Mesendoderm (in vitro differentiated cells): ENCODE measurements at regions not wholly inside any gene's neighbourhood (a gene's known extent, or its start where the extent isn't known, plus 50 kb on each side); places are given as distances from the start of the nearest gene placed in this dataset.

Experiments
- DNase-seq: peaks from one replicate; pipeline ENCODE4 v3.0.0; 2013
- H2AK5ac ChIP-seq: 2 replicates; pipeline ENCODE4 v1.6.1; 2013; ENCODE audit warnings: low read length, inconsistent platforms
- H2BK120ac ChIP-seq: 2 replicates; pipeline ENCODE4 v1.6.1; 2013; ENCODE audit warnings: low read depth, mild to moderate bottlenecking, low read length, moderate library complexity, mixed read lengths
- H2BK15ac ChIP-seq: replicated peaks from 2 replicates; pipeline ENCODE4 v1.6.1; 2013; ENCODE audit warnings: low read depth, mild to moderate bottlenecking, moderate library complexity
- H2BK5ac ChIP-seq: 2 replicates; pipeline ENCODE4 v1.6.1; 2013; ENCODE audit warnings: low read length, inconsistent platforms
- H3K18ac ChIP-seq: 2 replicates; pipeline ENCODE4 v1.6.1; 2013; ENCODE audit warnings: mild to moderate bottlenecking, low read length, mixed read lengths
- H3K23ac ChIP-seq: one replicate; pipeline ENCODE4 v1.6.1; 2013; ENCODE audit warnings: low read length
- H3K27ac ChIP-seq: 2 replicates; pipeline ENCODE4 v1.5.1; 2013; ENCODE audit warnings: low read depth, mild to moderate bottlenecking, inconsistent platforms, low read length, moderate library complexity
- H3K27me3 ChIP-seq: 2 replicates; pipeline ENCODE4 v1.6.1; 2013; ENCODE audit warnings: low read length, control low read depth, mild to moderate bottlenecking, inconsistent platforms; ENCODE audit not compliant: insufficient read depth, poor library complexity
- H3K36me3 ChIP-seq: 2 replicates; pipeline ENCODE4 v1.6.1; 2013; ENCODE audit warnings: low read length, inconsistent platforms; ENCODE audit not compliant: control insufficient read depth, insufficient read depth
- H3K4ac ChIP-seq: one replicate; pipeline ENCODE4 v1.6.1; 2013; ENCODE audit warnings: low read depth, mild to moderate bottlenecking, low read length, moderate library complexity
- H3K4me1 ChIP-seq: 2 replicates; pipeline ENCODE4 v1.6.1; 2013; ENCODE audit warnings: low read depth, low read length, inconsistent platforms; ENCODE audit not compliant: control insufficient read depth
- H3K4me2 ChIP-seq: 2 replicates; pipeline ENCODE4 v1.6.1; 2013; ENCODE audit warnings: low read length
- H3K4me3 ChIP-seq: 2 replicates; pipeline ENCODE4 v1.5.1; 2013; ENCODE audit warnings: mild to moderate bottlenecking, low read length
- H3K56ac ChIP-seq: one replicate; pipeline ENCODE4 v1.6.1; 2013; ENCODE audit warnings: low read length
- H3K79me1 ChIP-seq: 2 replicates; pipeline ENCODE4 v1.6.1; 2013; ENCODE audit warnings: low read length, inconsistent platforms
- H3K79me2 ChIP-seq: 2 replicates; pipeline ENCODE4 v1.6.1; 2013; ENCODE audit warnings: mild to moderate bottlenecking, low read length; ENCODE audit not compliant: control insufficient read depth, insufficient read depth
- H3K9ac ChIP-seq: 2 replicates; pipeline ENCODE4 v1.6.1; 2013; ENCODE audit warnings: low read length, inconsistent platforms
- H4K5ac ChIP-seq: one replicate; pipeline ENCODE4 v1.6.1; 2013; ENCODE audit warnings: low read length
- H4K8ac ChIP-seq: one replicate; pipeline ENCODE4 v1.6.1; 2013; ENCODE audit warnings: low read depth, mild to moderate bottlenecking, control low read depth, low read length, moderate library complexity
- WGBS: extraction: QIAGEN DNeasy Blood & Tissue Kit; methylation state at CpG from one replicate; pipeline ENCODE4 v1.1.7; 2013; ENCODE audit warnings: low lambda C conversion rate, missing lambda C conversion rate; ENCODE audit not compliant: insufficient coverage; ENCODE audit errors: extremely low coverage; 5-methylcytosine and 5-hydroxymethylcytosine counted together

DNA sequence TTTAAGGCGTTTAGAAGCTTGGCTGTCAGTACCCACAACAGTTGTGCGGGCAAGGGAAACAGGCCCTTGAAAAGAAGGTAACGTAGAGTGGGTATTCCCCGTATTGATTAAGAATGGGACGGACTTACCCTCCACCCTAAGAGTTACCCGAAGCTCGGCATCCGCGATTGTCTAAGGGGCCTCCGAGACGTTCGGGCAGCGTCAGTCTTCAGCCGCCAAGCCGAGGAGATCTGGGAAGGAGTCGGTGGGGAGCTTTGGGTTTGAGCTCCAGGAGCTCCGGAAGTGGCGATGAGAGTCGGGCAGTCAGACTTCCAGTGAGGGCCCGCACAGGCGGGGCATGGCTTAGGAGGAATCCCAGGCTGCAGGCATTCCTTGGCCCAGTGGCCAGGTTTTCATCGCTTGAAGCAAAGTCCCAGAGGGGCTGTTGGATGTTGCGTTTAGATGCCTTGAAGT is 748.2 kb upstream of the ADGRB3 start:
- no CpG with 5 or more reads among the region's 23 CpGs for WGBS
- H3K4me2 ChIP-seq: no peak overlapping the region

GRCh38 chr6:67886036-67886707 is 748.9 kb upstream of the ADGRB3 start:
- H3K18ac ChIP-seq: no peak overlapping the region
- H3K4me1 ChIP-seq: no peaks in the 10 kb centered on the region
- no CpG with 5 or more reads among the region's 5 CpGs for WGBS
- H3K79me1 ChIP-seq: no peaks in the 10 kb centered on the region
- no peak overlapping the region for H3K4me2 ChIP-seq
- H4K5ac ChIP-seq: no peak overlapping the region
- H3K4me3 ChIP-seq: no peak overlapping the region
- H3K23ac ChIP-seq: no peak overlapping the region
- H3K36me3 ChIP-seq: no peaks in the 10 kb centered on the region
- no peaks in the 10 kb centered on the region for H3K79me2 ChIP-seq
- no peaks in the 10 kb centered on the region for H3K27me3 ChIP-seq
- H2AK5ac ChIP-seq: no peak overlapping the region
- DNase-seq: no peak
- no peak overlapping the region for H2BK5ac ChIP-seq
- H2BK120ac ChIP-seq: no peak overlapping the region
- H3K27ac ChIP-seq: no peak overlapping the region
- H3K9ac ChIP-seq: no peak overlapping the region
- H3K4ac ChIP-seq: no peak overlapping the region
- H4K8ac ChIP-seq: no peak overlapping the region
- no peak overlapping the region for H2BK15ac ChIP-seq
- no peak overlapping the region for H3K56ac ChIP-seq

More for the DNA sequence above, 748.2 kb upstream of the ADGRB3 start:
- Histone ChIP-seq H3K27me3 (no peaks in the 10 kb centered on the region), H2BK15ac (no peak overlapping the region), H3K36me3 (no peaks in the 10 kb centered on the region), H3K79me2 (no peaks in the 10 kb centered on the region), H3K4me1 (no peaks in the 10 kb centered on the region), H3K9ac (no peak overlapping the region), H3K27ac (no peak overlapping the region), H3K4me3 (no peak overlapping the region), H4K8ac (no peak overlapping the region), H3K79me1 (no peaks in the 10 kb centered on the region), H2BK5ac (no peak overlapping the region), H3K23ac (no peak overlapping the region), H3K4ac (no peak overlapping the region), H3K56ac (no peak overlapping the region), H4K5ac (no peak overlapping the region), H2AK5ac (no peak overlapping the region), H3K18ac (no peak overlapping the region), H2BK120ac (no peak overlapping the region)
- DNase-seq: no peak

GRCh38 chr6:67885081-67886033 is 749.7 kb upstream of the ADGRB3 start:
- Histone ChIP-seq H3K56ac (no peak overlapping the region), H3K23ac (no peak overlapping the region), H4K5ac (no peak overlapping the region), H2BK15ac (no peak overlapping the region), H4K8ac (no peak overlapping the region), H3K79me1 (no peaks in the 10 kb centered on the region), H2BK120ac (no peak overlapping the region), H3K4ac (no peak overlapping the region), H3K36me3 (no peaks in the 10 kb centered on the region), H3K27me3 (no peaks in the 10 kb centered on the region), H3K9ac (no peak overlapping the region), H3K18ac (no peak overlapping the region), H2AK5ac (no peak overlapping the region), H3K4me1 (no peaks in the 10 kb centered on the region), H3K4me2 (no peak overlapping the region), H3K27ac (no peak overlapping the region), H3K4me3 (no peak overlapping the region), H2BK5ac (no peak overlapping the region), H3K79me2 (no peaks in the 10 kb centered on the region)
- 100% methylated on average over 5 of the region's 14 CpGs for WGBS
- DNase-seq: no peak

DNA sequence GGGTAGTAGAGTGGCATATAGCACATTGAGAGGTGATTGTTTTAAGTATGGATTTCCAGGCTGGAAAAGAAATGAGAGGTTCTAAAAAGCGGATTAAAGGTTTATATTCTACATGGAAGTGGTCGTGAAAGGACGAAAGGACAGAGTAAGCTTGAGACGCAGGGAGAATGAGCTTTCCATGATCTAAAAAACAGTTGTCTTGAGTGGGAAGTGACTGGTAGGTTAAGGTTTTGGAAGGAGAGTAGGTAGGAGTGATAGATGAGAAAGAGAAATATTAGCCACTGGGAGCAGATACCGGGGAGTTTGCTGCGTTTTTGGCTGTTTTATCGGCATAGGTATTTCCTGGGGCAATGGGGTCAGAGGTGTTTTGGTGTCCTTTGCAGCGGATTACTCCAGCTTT is 750.6 kb upstream of the ADGRB3 start:
- Histone ChIP-seq H3K9ac (no peak overlapping the region), H3K4me3 (no peak overlapping the region), H3K56ac (no peak overlapping the region), H3K27me3 (no peaks in the 10 kb centered on the region), H3K18ac (no peak overlapping the region), H3K79me1 (no peaks in the 10 kb centered on the region), H2BK5ac (no peak overlapping the region), H2AK5ac (no peak overlapping the region), H3K4ac (no peak overlapping the region), H3K4me1 (no peaks in the 10 kb centered on the region), H3K79me2 (no peaks in the 10 kb centered on the region), H3K27ac (no peak overlapping the region), H4K8ac (no peak overlapping the region), H3K23ac (no peak overlapping the region), H3K4me2 (no peak overlapping the region), H3K36me3 (no peaks in the 10 kb centered on the region), H2BK15ac (no peak overlapping the region), H2BK120ac (no peak overlapping the region), H4K5ac (no peak overlapping the region)
- no peak for DNase-seq
- WGBS: 100% methylated on average over 3 of the region's 8 CpGs

DNA sequence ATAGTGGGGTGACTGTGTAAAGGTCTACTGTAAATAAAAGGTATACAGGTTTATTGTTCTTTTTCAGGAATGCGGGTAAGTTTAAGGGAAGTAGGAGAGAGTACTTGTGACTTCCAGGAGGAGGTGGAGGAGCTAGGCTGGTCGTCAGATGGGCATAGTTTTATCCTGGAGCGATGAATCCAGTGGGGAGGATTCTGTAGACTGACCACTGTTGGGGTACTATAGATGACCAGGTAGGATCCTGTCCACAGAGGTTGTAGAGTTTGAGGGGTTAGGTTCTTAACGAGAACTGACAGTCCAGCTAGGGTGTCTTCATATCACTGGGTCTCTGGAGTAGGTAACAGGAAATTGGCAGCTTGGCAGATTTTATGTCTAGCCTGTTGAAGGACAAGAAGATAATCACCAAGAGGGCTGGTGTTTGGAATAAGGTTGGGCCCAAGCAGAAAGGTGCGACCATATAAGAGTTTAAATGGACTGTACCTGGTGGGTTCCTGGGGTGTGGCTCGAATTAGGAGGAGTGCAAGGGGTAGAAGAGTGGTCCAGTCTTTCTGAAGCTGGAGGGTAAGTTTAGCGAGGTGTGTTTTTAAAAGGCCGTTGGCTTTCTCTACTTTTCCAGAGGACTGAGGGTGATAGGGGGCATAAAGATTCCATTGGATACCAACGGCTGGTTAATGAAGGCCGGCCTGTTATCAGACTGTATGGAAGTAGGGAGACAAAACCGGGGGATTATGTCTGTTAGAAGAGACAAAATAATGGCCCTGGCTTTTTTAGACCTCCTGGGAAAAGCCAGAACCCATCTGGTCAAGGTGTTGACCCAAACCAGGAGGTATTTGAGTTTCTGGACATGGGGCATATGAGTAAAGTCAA is 751.3 kb upstream of the ADGRB3 start:
- no peak overlapping the region for H4K5ac ChIP-seq
- H2BK15ac ChIP-seq: no peak overlapping the region
- H3K56ac ChIP-seq: no peak overlapping the region
- no peaks in the 10 kb centered on the region for H3K4me1 ChIP-seq
- no peak overlapping the region for H3K18ac ChIP-seq
- H3K27ac ChIP-seq: no peak overlapping the region
- no peak overlapping the region for H2BK120ac ChIP-seq
- no peak overlapping the region for H2BK5ac ChIP-seq
- no peak overlapping the region for H2AK5ac ChIP-seq
- H3K23ac ChIP-seq: no peak overlapping the region
- DNase-seq: no peak
- no peak overlapping the region for H3K9ac ChIP-seq
- H3K79me2 ChIP-seq: no peaks in the 10 kb centered on the region
- H3K4me3 ChIP-seq: no peak overlapping the region
- no peaks in the 10 kb centered on the region for H3K27me3 ChIP-seq
- no peak overlapping the region for H4K8ac ChIP-seq
- no peak overlapping the region for H3K4ac ChIP-seq
- no peaks in the 10 kb centered on the region for H3K79me1 ChIP-seq
- no peaks in the 10 kb centered on the region for H3K36me3 ChIP-seq
- H3K4me2 ChIP-seq: no peak overlapping the region
- no CpG with 5 or more reads among the region's 11 CpGs for WGBS
